Adrenal gland (tissue), 5 donors: ENCODE measurements at regions not wholly inside any gene's neighbourhood (a gene's known extent, or its start where the extent isn't known, plus 50 kb on each side); places are given as distances from the start of the nearest gene placed in this dataset.

Experiments
- POLR2A ChIP-seq, 2 donors: fragments of 450-650 bp; IDR thresholded peaks; one replicate each; pipeline ENCODE4 v1.6.1; 2017; ENCODE audit warnings: antibody characterized with exemption in 2 of 2, mild to moderate bottlenecking in 2 of 2, moderate library complexity in 1 of 2
- TF ChIP-seq, protein P1 (sequence below), 6 experiments: fragments of 450-650 bp in 4 of 6; fragments of 200-600 bp in 2 of 6; sonication (generic) in 1 of 6; IDR thresholded peaks; 1 replicate in 5 of 6; 2 replicates in 1 of 6; pipeline versions ENCODE4 v1.5.1 to v1.8.0; 2016 to 2021; ENCODE audit warnings: antibody characterized with exemption in 6 of 6, mild to moderate bottlenecking in 2 of 6, moderate library complexity in 1 of 6
- donor health status: DM: no; HTN: no; CAD: no.

DNA sequence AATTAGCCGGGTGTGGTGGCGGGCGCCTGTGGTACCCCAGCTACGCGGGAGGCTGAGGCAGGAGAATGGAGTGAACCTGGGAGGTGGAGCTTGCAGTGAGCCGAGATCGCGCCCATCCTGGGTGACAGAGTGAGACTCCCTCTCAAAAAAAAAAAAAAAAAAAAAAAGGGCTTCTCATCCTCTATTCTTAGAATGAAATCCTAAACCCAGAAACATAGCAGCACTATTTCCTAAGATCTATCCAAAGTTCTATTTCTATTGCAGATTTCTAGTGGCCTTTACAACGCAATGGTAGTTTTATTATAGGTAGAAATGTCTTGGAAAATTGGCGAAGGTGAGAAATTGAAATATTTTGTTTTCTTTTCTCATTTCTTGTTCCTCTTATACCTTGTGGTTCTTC is 501.0 kb upstream of the SETBP1 start:
- no peak for TF ChIP-seq POLR2A (IDR thresholded peaks at IDR 0.05)
- TF ChIP-seq, protein P1, sequence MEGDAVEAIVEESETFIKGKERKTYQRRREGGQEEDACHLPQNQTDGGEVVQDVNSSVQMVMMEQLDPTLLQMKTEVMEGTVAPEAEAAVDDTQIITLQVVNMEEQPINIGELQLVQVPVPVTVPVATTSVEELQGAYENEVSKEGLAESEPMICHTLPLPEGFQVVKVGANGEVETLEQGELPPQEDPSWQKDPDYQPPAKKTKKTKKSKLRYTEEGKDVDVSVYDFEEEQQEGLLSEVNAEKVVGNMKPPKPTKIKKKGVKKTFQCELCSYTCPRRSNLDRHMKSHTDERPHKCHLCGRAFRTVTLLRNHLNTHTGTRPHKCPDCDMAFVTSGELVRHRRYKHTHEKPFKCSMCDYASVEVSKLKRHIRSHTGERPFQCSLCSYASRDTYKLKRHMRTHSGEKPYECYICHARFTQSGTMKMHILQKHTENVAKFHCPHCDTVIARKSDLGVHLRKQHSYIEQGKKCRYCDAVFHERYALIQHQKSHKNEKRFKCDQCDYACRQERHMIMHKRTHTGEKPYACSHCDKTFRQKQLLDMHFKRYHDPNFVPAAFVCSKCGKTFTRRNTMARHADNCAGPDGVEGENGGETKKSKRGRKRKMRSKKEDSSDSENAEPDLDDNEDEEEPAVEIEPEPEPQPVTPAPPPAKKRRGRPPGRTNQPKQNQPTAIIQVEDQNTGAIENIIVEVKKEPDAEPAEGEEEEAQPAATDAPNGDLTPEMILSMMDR (IDR thresholded peaks at IDR 0.05) = no peak
